HTR-8/SVneo (cell line): ENCODE measurements at regions not wholly inside any gene's neighbourhood (a gene's known extent, or its start where the extent isn't known, plus 50 kb on each side); places are given as distances from the start of the nearest gene placed in this dataset.

ENCODE experiments used
- DNase-seq: peaks from one replicate; pipeline ENCODE4 v3.0.0; 2011; ENCODE audit warnings: low spot score, mixed read lengths; ENCODE audit not compliant: insufficient read length
- FAIRE-seq: peaks from 2 replicates; lab custom pipeline; 2011; peaks lifted over from hg19 to GRCh38; lab: Jason Lieb, UNC

DNA sequence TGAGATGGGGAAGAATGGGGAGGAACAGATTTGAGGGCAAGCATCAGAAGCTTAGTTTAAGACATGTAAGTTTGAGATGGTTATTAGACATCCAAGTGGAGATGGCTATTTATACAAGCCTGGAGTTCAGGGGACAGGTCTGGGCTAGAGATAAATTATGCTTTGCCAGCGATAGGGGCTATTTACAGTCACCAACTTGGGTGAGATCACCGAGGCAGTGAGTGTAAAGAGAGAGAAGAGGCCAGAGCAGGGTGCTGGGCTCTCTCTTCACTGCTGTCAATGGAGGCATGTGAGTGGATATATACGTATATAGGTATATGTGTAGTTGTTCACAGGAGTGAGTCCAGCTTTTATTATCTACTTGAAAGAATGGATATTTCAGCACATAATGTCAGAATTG lies 81.0 kb downstream of the QPCT start:
- FAIRE-seq (no peak), DNase-seq (no peak)

DNA sequence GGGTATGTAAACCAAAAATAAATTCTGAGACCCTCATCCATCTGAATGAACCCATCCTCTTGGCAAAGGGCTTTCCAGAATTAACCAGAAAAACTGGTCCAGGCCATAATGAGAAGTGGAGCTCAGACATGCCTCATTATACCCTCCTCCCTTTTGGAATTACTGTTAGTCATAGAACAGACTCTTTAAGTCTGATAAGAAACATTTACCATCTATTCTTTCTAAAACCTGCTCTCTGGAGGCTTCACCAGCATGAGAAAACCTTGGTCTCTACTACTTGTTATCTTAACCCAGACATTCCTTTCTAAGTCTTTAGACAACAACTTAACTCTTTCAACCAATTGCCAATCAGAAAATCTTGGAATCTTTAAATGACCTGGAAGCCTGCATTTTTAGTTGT lies 82.8 kb downstream of the QPCT start:
- DNase-seq (no peak), FAIRE-seq (no peak)

- FAIRE-seq (peak; percentile 58), DNase-seq (no peak)
Measured at GRCh38 chr2:37436323-37436722, 91.9 kb downstream of the QPCT start.

DNA sequence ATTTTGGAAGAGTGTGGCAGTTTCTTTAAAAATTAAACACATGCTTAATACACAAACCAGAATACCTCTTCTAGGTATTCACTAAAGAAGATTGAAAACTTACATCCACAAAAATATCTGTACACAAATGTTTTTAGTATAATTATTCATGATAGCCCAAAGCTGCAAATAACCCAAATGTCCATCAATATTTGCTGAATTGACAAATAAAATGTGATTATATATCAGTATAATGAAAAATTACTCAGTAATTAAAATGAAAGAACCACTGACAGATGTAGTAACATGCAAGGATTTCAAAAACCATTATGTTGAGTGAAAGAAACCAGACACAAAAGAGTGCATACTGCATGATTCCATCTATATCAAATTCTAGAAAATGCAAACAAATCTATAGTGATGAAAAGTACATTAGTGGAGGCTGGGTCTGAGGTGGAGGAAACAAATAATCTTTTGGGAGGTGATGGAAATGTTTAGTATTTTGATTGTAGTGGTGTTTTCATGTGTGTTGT lies 94.8 kb downstream of the QPCT start:
- DNase-seq, result no peak
- no peak for FAIRE-seq

DNA sequence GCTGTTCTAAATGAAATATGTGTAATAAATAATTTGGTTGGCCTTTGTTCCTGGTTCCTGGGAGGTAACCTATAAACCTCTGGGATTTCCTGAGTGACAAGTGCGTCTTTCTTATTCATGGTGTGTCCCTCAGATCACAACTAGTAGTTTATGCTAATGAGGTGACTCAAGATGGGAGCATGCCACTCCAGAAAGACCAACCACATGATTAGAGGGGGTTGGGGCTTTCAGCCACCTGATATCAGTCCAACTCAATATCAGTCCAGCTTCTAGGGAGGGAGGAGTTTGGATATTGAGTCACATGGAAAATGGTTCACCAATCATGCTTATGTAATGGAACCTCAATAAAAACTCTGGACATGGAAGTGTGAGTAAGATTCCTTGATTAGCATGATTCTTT lies 96.6 kb downstream of the QPCT start:
- DNase-seq, result no peak
- FAIRE-seq, result no peak

- DNase-seq, result no peak
- FAIRE-seq, result peak; percentile 65
Measured at GRCh38 chr2:37443082-37443481, 98.7 kb downstream of the QPCT start.

DNA sequence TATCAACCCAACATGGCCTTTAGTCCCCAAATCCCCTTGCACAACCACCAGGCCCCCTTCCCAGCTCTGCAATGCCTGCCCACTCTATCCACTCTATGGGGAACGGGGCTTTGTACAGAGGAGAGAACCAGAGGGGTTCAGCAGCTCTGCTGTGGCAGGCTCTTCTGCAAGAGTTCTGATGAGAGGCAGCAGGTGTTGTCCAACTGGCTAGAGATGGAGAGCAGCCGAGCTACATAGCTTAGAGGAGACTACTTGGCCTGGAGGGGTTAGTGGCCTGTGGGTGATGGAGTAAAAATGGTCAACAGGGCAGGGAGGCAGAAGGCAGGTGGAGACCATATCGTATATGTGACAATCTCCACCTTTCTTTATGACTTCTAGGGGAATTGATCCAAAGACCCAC lies 103.0 kb downstream of the QPCT start:
- DNase-seq (no peak), FAIRE-seq (no peak)

GRCh38 chr2:37448342-37449120 lies 104.1 kb downstream of the QPCT start:
- no peak for DNase-seq
- FAIRE-seq, result no peak

GRCh38 chr2:37449761-37450296 lies 105.4 kb downstream of the QPCT start:
- no peak for DNase-seq
- no peak for FAIRE-seq

- no peak for FAIRE-seq
- DNase-seq, result no peak
Measured at GRCh38 chr2:37453027-37453426, 108.6 kb downstream of the QPCT start.

DNA sequence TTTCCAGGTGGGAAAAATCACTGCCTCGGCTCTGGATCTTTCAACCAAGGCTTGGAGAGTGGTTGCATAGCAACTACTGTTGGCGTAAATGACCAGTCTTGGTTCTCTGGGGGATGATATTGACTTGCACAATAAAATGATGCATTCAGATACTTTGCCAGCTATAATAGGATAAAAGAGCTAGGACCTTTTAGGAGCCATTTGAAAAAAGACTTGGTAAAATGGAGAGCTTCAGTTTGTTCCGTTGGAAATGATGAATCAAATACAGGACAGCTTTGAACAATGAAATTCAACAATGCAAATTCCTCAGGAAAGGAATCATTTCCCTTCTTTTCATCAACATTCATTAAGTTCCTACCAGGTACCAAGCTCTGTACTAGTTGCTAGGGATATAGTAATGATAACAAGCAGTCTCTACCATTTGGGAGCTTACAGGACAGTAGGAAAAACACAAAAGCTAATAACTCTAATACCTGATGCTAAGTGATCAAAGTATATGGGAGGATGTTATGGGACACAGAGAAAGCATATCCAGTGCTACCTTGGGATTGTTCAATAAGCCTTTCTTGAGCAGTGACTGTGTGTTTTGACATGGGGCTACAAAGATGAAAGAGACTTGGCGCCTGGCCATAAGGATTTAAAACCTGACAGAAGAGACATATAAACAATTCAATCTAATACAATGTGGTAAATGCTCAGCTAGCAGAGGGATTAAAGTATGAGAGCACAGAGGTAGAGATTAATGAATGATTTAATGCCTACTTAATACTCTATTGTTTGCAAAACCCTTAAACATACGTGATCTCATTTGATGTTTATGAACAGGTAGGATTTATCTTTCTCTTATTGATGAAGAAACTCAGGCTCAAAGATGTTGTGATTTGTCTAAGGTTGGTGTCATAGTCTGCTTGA lies 110.7 kb downstream of the QPCT start:
- DNase-seq, result no peak
- FAIRE-seq, result peak; percentile 16

- DNase-seq, result no peak
- no peak for FAIRE-seq
Measured at GRCh38 chr2:37456479-37456878, 112.0 kb downstream of the QPCT start.

DNA sequence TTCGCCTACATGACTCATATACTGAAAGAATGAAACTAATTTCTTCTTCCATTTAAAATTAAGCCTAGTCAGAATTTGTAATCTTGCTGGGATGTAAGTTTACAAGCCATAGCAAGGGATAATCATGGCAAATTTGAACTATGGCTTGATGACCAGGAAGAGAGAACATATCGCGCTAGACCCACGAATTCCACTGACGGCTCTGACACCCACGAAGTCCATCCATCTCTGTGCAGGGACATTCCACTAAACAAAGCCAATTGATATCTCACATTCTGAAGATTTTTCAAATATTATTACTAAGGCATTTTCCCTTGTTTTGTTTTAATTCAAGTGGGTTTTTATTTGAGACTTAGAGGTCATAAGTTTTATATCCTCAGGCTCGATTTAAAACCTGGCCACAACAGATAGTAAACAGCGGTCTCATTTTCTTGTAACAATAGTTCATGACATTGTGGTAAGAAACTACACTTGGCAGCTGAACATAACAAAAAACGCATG lies 113.0 kb downstream of the QPCT start:
- DNase-seq (no peak), FAIRE-seq (no peak)

DNA sequence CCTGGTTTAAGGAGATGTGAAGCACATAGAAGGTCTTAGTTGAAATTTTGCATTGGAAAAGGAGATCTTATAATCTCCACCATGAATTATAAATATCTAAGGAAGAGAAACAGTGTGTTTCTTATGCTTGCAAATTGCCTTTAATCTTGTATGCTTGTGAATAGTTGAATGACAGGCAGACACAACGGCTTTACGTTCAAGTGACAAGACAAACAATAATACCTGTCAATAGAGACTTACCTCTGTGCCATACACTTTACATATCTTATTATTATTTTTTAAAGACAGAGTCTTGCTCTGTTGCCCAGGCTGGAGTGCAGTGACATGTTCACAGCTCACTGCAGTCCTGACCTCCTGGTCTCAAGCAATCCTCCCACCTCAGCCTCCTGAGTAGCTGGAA lies 113.7 kb downstream of the QPCT start:
- DNase-seq (no peak), FAIRE-seq (no peak)

GRCh38 chr2:37459095-37459981 lies 114.9 kb downstream of the QPCT start:
- no peak for FAIRE-seq
- no peak for DNase-seq

- FAIRE-seq (no peak), DNase-seq (no peak)
Measured at GRCh38 chr2:37460896-37461229, 116.4 kb downstream of the QPCT start.

DNA sequence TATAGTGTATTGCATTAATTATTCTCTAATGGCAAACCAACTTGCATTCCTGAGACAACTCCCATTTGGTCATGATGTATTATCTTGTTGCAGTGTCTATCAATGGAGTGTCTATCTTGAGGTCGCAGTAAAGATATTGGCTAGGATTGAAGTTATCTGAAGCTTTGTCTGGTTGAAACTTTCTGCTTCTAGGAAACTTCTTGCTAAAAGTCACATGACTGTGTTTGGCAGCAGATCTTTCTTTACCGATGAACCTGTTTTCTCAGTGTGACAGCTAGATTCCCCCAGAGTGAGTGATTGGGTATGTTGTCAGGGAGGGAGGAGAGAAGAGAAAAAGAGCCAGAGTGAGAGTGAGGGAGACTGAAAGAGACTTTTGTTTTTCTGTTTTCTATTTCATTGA lies 119.6 kb downstream of the QPCT start:
- no peak for DNase-seq

DNA sequence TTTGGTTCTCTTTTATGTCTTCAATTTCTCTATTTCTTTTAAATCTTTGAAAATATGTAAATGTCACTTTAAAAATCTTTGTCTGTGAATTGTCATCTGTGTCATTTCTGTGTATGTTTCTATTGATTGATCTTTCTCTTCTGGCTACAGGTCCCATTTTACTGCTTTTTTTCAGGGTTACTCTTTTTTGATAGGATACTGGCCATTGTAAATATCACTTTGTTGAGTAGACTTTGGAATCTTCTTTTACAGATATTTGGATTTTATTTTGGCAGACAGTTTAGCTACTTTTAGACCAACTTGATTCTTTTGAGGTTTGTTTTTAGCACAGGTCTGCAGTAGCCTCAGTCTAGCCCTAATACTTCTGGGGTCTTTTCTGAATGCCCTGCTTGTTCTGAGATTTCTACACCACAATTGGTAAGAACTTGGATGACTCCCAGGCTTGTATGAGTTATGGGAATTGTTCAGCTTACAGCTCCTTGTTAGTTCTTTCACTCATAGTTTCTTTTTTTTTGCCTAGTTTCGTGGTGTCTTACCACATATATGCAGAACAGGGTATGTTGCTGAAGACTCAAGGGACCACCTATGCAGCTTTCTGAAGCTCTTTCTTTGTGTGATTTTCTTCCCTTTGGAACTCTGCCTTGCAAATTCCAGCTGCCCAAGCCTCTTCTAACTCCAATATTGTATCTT lies 122.2 kb downstream of the QPCT start:
- DNase-seq, result no peak
- no peak for FAIRE-seq

More for the DNA sequence above, 119.6 kb downstream of the QPCT start:
- FAIRE-seq, result no peak

- FAIRE-seq, result no peak
- no peak for DNase-seq
Measured at GRCh38 chr2:37468170-37468569, 123.7 kb downstream of the QPCT start.
